ACHN (cell line): ENCODE measurements at regions not wholly inside any gene's neighbourhood (a gene's known extent, or its start where the extent isn't known, plus 50 kb on each side); places are given as distances from the start of the nearest gene placed in this dataset.

Experiments used
- DNase-seq: peaks from one replicate; pipeline ENCODE4 v3.0.0-alpha.2; 2015
- in situ Hi-C: cut with HindIII; loops from 2 replicates; pipeline ENCODE4 v1.10.0; 2017; ENCODE audit warnings: low sequenced_read_pairs, low pct_ligation_motif_present, low pct_unique_long_range_greater_than_20kb

DNA sequence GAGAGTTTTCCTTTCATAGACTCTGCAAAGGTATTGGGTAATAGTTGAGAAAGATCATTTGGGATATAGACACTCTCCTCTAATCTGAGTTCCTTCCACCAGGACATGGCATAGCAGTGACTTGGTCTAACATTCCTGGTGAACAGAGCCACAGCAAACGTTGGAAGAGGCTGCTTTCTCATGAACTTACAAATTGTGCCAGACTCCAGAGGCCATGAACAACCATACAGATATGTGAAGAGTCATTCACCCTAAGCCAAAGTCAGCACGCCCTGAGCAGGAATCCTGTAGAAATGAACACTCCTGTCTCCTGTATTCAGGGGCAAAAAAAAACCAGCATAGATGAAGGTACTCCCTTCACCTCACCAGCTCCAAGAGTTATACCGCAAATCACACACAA, 152.8 kb downstream of the TMEM18 start:
- no peak for DNase-seq
- in situ Hi-C loops: no loop called here

DNA sequence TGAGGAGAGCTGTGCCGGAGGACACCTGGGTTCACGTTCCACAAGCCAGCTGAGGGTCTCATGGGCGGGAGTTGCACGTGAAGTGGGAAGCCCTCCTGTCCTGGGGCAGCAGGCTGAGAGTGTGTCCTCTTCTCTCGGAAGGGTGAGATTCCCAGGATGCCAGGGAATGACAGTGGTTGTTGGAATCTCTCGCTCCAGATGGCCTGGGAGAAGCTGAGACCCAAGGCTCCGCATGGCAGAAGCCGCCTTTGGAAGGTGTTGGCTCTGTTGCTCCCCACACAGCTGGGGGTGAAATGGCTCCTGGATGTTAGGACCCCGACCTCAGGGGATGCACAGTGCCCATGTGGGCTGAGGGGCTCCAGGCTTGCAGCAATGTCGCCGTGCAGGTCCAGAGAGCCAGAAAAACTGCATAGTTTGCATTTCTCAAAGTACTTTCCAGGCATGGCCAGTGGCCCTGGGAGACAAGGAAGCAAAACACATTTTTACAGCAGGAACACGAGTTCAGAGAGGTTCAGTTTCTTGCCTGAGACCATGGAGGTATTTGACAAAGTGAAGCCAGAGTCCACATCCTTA, 153.4 kb downstream of the TMEM18 start:
- in situ Hi-C loops: no loop called here
- DNase-seq: no peak

DNA sequence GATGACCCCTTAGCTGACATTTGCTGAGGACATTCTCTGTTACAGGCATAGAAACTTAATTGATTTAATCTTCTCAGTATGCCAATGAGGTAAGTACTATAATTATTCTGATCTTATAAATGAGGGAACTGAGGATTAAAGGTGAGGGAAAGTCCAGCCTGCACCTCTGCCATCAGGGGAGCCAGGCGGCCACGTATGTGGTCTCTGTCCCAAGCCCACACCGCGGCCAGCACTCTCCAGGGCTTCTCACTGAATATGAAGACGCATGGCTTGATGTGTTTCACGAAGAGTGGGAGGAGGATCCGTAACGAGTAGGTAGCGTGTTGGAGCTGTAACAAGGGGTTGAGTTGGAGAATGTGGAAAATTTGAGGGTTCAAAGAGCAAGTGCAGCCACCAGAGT, 154.4 kb downstream of the TMEM18 start:
- in situ Hi-C loops: no loop called here
- no peak for DNase-seq

DNA sequence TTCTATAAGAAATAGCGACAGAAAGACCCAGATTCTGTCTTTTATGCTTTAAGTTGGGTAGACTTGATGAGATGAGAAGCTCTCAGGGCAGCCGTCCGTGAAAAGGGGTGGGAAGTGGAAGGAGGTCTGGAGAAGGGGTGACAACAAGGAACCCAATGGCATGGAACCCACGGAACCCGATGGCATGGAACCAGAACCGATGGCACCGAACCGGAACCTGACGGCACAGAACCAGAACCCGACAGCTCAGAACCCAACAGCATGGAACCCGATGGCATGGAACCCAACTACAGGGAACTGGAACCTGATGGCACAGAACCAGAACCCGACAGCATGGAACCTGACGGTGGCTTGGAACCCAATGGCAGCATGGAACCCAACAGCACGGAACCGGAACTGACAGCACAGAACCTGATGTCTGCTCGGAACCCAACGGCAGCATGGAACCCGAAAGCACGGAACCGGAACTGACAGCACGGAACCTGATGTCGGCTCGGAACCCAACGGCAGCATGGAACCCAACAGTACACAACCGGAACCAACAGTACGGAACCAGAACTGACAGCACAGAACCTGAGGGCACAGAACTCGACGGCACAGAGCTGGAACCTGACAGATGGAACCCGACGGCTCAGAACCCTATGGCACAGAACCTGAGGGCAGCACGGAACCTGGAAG, 155.2 kb downstream of the TMEM18 start:
- no peak for DNase-seq
- in situ Hi-C loops: no loop called here

DNA sequence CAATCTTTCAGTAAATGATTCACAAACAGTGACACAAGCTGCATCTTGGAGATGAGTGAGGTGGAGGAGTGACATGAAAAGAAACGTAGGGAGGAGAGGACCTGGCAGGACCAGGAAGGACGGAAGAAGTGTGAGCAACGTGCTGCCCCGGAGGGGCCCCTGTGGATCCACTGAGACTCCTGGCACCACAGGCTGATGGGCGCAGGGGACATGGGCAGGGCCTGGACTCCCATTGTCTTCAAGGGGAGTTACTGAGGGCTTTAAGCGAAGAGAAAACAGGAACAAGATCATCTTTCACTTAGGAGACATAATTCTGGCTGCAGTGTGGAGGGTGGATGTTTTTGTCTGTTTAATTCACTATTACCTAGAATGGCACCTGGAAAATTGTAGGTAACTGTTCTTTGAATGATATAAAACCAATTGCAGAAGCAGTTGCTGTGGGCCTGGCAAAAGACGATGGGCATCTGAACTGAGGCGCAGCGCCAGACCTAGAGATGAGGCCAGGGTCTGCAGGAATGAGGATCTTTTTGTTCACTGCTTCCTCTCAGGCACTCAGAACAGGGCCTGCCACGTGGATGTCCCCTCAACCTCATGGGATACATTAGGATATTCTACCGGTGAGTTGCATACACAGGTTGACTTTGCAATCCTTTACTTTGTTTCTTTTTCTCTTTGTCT, 156.4 kb downstream of the TMEM18 start:
- in situ Hi-C loops: no loop called here
- no peak for DNase-seq

DNA sequence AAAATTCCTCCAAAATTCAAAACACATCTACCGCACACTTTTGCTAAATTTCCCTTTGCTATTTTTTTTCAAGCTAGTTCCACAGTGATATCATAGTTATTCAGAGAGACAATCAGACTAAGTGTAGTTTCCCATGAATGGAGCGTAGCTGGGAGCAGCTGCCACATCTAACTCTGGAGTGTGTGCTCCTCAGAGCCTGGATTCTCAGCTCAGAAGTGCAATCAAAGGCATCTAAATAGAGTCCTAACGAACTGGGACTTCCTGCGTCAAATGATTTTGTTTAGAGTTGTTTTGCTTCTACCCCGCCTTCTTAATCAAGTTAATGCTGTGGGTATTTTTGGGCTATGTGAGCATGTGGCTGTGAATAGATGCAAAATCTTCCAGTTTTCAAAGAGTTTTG, 160.3 kb downstream of the TMEM18 start:
- in situ Hi-C loops: no loop called here
- DNase-seq: no peak

DNA sequence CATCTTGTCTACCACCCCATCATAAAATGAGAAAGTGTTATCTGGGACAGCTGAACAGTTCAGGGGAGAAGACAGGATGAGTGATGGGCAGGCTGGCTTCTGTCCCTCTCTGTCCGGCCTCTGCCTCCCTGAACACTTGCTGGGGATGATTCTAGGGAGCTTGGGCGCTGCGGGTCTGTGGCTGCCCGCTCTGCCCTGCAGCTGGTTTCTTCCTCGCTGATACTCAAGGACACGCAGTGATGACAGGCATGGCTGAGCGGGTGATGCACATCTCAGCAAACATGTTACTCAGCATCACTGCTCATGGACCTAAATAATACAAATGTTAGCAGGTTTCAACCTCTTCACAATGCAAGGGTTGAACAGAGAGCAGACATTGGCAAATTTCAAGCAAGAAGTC, 161.1 kb downstream of the TMEM18 start:
- no peak for DNase-seq
- in situ Hi-C loops: no loop called here

DNA sequence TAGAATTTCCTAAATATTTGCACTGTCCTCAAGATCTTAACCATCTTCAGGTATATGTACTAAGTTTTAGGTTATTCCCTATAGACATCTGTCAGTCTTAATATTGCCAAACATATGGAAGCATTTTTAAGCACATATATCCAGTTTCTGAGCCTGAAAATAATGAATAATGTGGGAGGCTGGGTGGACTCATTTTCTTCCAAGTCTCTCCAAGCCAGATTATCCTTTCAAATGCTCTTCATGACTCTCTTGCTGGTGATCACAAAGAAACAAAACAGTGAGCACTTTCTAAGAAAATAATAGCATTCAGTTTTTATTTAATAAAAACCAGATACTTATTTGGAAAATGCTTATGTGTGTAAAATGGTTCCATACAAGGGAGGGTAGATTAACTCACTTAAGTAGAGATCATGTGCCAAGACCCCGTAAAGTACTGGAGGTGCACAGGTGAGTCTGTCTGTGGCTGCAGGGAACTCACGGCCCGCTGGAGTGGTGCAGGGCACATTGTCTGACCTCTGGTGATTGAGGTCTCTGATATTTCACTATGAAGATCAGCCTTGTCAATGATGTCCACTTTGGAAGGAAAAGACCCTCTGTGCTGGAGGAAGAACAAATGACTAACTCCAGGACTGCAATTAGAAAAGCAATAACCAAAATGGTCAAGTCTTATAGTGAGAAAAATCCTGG, 161.6 kb downstream of the TMEM18 start:
- in situ Hi-C loops: no loop called here
- DNase-seq: no peak

DNA sequence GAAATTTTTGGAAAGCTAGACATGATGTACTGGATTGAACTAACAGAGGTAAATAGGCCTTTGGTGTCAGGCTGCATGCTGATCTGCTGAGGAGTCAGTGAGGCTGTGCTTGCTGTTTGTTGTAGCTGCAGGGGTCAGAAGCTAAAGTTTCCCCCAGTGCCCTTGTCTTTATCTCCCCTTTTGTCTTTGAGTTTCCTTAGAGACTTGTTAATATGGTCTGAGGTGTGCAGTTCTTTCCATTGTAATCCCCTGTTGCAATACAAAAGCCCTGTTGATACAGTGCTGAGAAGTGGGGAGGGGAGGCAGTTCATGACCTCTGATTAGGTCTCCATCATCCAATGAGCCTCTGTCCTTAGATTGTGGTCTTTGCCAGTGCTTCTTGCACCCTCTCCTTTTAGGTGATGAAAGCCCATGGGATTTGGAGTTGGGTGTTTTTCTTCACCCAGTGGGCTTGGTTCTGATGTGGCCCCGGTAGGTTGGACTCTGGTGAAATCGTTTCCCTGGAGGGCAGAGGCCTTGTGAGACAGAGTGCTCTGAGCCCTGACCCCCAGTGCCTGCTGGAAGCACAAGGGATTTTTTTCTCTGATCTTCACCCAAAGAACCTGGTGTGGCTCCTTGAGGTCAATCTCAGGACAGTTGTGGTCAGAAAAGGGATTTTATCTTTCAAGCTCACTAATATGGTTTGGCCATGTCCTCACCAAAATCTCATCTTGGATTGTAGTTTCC, 163.1 kb downstream of the TMEM18 start:
- in situ Hi-C loops: no loop called here

DNA sequence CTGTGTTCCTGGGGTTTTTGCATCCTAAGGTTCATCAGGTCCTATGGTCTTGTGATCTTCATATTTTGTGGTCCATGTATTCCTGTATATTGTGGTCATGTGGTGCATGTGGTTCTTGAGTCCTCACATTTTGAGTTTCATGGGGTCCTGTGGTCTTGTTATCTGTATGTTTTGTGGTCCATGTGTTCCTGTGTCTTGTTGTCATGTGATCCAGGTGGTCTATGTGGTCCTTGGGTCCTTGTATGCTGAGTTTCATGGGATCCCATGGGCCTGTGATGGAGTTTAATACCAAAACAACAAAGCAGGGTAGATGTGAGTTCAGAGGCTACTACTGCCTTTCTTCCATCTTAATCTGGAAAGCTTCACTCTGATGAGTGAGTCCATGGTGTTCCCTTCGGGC, 166.4 kb downstream of the TMEM18 start:
- no peak for DNase-seq
- in situ Hi-C loops: no loop called here

More for the DNA sequence above, 163.1 kb downstream of the TMEM18 start:
- DNase-seq: no peak

DNA sequence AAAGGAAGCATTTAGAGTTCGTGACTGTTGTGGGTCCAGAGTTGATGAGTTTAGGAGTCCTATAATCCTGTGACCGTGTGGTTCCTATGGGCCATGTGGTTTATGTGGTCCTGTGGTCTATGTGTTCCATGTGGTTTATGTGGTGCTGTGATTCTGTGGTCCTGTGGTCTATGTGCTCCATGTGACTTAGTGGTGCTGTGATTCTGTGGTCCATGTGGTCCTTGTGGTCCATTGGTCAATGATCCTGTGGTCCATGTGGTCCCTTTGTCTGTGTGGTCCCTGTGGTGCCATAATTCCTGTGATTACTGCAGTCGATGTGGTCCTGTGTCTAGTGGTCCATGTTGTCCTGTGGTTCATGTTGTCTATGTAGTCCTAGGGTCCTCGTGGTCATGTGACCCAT, 167.3 kb downstream of the TMEM18 start:
- in situ Hi-C loops: no loop called here

DNA sequence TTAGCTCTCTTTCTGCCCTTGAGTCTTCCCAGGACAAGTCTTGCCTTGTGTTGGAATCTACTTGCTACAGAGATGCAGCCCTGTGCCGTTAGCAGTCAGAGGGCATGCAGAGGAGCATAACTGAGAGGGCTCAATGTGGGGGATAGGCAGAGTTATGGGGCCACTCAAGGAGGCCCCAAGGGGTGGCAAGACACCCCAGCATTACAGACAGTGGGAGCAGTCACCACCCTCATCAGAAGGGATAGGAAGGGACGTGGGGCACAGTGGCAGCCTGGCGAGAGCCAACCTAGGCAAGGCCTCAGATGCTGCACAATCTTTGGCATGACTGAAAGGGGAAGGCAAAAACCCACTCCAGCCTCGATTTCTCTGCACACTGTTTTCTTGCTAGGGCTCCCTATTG, 169.1 kb downstream of the TMEM18 start:
- in situ Hi-C loops: no loop called here
- no peak for DNase-seq

More for the DNA sequence above, 167.3 kb downstream of the TMEM18 start:
- DNase-seq: no peak

DNA sequence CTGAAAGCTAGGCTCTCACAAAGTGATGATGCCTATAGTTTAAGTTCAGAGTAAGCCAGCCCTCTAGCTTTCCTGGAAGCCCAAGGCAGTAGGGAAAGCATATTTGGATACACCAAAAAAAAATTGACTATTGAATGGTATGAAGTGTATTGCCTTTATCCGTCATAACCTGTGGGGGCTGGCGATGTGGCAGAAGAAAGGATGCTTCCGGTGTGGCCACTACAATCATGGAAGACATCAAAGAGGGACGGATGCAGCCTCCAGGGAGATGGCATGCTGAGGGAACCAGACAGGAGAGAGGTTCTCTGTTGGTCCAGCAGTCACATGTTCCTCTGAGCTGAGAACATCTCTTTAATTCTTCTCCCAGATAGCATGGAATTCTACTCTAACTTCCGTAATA, 170.3 kb downstream of the TMEM18 start:
- in situ Hi-C loops: no loop called here
- DNase-seq: no peak

DNA sequence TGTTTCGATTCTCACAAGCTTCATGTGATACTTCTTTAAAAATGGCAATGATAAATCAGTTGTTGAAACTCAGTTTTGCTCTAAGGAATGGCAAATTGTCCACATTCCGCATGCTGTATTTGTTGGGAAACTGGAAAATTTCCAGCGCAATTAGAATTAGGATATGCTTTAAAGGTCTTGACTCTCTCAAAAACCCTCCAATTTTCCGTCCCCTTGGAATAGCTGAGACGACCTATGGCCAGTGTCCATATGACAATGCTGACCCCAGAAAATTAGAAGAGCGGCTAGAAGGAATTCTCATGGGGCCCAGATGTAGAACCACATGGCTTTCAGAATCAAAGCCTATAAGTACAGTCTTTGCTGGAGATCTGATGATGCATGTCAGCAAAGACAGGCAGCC, 170.8 kb downstream of the TMEM18 start:
- DNase-seq: no peak
- in situ Hi-C loops: no loop called here

DNA sequence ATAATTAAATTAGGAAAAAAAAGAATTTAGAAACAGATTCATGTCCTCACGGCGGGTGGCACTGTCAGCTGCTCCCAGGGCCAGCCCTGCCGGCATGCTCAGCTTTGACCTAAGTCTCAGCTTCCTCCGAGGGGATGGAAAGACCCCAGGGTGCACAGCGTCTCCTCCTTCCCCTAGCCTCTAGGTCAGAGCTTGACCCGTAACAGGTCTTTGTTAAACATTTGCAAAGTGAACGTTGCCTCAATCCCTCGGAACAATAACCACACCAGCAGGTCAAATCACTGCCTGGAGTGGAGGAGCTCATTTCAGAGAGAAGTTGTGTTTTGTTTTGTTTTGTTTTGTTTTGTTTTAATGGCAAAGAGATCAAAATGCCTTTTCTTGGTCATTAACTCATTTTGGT, 171.3 kb downstream of the TMEM18 start:
- DNase-seq: no peak
- in situ Hi-C loops: no loop called here

DNA sequence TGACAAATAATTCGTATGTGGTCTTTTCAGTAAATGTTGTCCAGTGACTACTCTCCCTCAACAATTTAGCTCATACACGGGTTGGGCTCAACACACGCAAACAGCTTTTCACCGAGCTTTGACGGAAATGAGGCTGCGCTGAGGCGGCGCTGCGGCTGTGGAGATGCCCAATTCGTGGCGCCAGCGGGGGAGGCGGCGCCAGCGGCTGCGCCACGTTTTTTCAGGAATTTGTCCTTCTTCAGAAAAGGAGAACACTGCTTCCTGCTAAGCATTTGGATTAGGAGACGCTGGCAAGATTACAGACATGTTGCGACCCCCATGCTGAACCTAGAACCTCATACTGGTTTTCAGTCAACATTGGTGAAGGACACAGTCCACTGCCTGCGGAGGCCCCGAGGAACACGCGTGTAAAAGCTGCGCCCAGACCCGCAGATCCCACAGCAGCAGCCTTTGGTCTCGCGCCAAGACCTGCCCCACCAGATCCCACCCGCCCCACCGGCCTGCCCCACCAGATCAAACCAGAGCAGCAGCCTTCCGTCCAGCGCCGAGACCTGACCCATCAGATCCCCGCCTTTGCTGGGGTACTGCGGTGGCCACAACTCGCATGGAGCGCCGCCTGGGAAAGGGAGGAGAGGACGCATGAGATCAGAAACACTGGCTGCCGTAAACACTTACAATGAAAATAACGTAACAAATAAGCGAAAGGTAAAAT, 173.8 kb downstream of the TMEM18 start:
- in situ Hi-C loops: no loop called here
- no peak for DNase-seq

DNA sequence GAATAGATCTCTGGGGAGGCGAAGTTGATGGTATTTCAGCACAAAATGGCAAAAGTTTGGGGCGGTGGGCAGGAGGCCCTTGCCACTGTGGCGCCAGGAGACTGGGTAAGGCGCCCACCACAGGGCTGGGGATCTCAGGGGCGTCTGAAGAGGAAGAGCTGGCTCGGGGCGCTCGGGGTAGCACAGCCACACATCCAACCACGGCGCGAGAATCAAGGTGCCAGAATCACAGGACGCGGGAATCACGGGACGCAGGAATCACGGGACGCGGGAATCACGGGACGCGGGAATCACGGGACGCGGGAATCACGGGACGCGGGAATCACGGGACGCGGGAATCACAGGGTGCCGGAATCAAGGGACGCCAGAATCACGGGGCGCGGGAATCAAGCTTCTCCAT, 174.4 kb downstream of the TMEM18 start:
- no peak for DNase-seq
- in situ Hi-C loops: no loop called here

DNA sequence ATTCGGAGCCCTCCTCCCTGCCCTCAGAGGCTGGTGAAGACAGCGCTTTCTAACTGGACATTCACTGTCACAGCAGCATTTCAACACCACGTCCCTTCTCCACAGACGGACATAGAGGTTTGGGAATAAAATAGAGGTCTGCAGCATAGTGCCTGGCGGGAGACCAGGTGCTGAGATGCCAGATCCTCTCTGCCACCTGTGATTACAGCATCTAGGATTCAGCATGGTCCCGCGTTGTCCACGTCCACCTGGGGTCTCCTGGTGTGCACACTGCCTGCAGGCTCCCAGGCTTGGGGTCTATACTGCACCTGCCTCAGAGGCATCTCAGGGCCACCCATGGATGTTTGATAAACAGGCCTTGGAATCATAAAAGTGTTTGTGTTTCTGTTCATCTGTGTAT, 175.5 kb downstream of the TMEM18 start:
- in situ Hi-C loops: no loop called here

More for the DNA sequence above, 175.5 kb downstream of the TMEM18 start:
- DNase-seq: no peak
